Jurkat, Clone E6-1 (cell line): ENCODE measurements at regions not wholly inside any gene's neighbourhood (a gene's known extent, or its start where the extent isn't known, plus 50 kb on each side); places are given as distances from the start of the nearest gene placed in this dataset.

Experiments
- DNase-seq: peaks from one replicate; pipeline ENCODE4 v3.0.0-alpha.2; 2011; ENCODE audit warnings: low read depth, low spot score
- H3K4me3 ChIP-seq: 2 replicates; pipeline ENCODE4 v1.5.1; 2011; ENCODE audit warnings: mild to moderate bottlenecking, low read length, control low read depth, moderate library complexity

GRCh38 chr12:58764100-58764953 is 156.0 kb downstream of the LRIG3 start:
- H3K4me3 ChIP-seq, result no peak overlapping the region
- DNase-seq, result no peak

GRCh38 chr12:58765076-58765475 is 155.2 kb downstream of the LRIG3 start:
- DNase-seq, result no peak
- H3K4me3 ChIP-seq, result no peak overlapping the region

GRCh38 chr12:58765653-58766512 is 154.4 kb downstream of the LRIG3 start:
- H3K4me3 ChIP-seq, result no peak overlapping the region
- DNase-seq, result no peak

- no peak overlapping the region for H3K4me3 ChIP-seq
- DNase-seq, result no peak
Measured at GRCh38 chr12:58766513-58766870, 153.8 kb downstream of the LRIG3 start.

GRCh38 chr12:58767496-58767895 is 152.8 kb downstream of the LRIG3 start:
- no peak overlapping the region for H3K4me3 ChIP-seq
- no peak for DNase-seq

GRCh38 chr12:58773986-58774385 is 146.3 kb downstream of the LRIG3 start:
- H3K4me3 ChIP-seq, result no peak overlapping the region
- no peak for DNase-seq

GRCh38 chr12:58774731-58775130 is 145.6 kb downstream of the LRIG3 start:
- no peak overlapping the region for H3K4me3 ChIP-seq
- DNase-seq, result no peak

GRCh38 chr12:58775396-58775795 is 144.9 kb downstream of the LRIG3 start:
- no peak overlapping the region for H3K4me3 ChIP-seq
- DNase-seq, result no peak

GRCh38 chr12:58776144-58776543 is 144.2 kb downstream of the LRIG3 start:
- no peak for DNase-seq
- no peak overlapping the region for H3K4me3 ChIP-seq

GRCh38 chr12:58777815-58778214 is 142.5 kb downstream of the LRIG3 start:
- H3K4me3 ChIP-seq, result no peak overlapping the region
- DNase-seq, result no peak

- no peak for DNase-seq
- H3K4me3 ChIP-seq, result no peak overlapping the region
Measured at GRCh38 chr12:58781609-58782008, 138.7 kb downstream of the LRIG3 start.

GRCh38 chr12:58787021-58787760 is 133.1 kb downstream of the LRIG3 start:
- H3K4me3 ChIP-seq, result no peak overlapping the region
- no peak for DNase-seq

GRCh38 chr12:58794859-58795258 is 125.4 kb downstream of the LRIG3 start:
- no peak for DNase-seq
- H3K4me3 ChIP-seq, result no peak overlapping the region

- no peak for DNase-seq
Measured at GRCh38 chr12:58795825-58796224, 124.5 kb downstream of the LRIG3 start.

GRCh38 chr12:58801986-58802385 is 118.3 kb downstream of the LRIG3 start:
- no peak for DNase-seq
- H3K4me3 ChIP-seq, result no peak overlapping the region

More at GRCh38 chr12:58795825-58796224, 124.5 kb downstream of the LRIG3 start:
- no peak overlapping the region for H3K4me3 ChIP-seq

GRCh38 chr12:58803908-58804307 is 116.4 kb downstream of the LRIG3 start:
- no peak overlapping the region for H3K4me3 ChIP-seq
- no peak for DNase-seq

GRCh38 chr12:58804749-58805148 is 115.6 kb downstream of the LRIG3 start:
- DNase-seq, result no peak
- H3K4me3 ChIP-seq, result no peak overlapping the region

- no peak for DNase-seq
- no peak overlapping the region for H3K4me3 ChIP-seq
Measured at GRCh38 chr12:58809064-58809607, 111.2 kb downstream of the LRIG3 start.

- no peak for DNase-seq
- H3K4me3 ChIP-seq, result no peak overlapping the region
Measured at GRCh38 chr12:58811346-58811745, 109.0 kb downstream of the LRIG3 start.
